GM04503 (cell line): ENCODE measurements at regions not wholly inside any gene's neighbourhood (a gene's known extent, or its start where the extent isn't known, plus 50 kb on each side); places are given as distances from the start of the nearest gene placed in this dataset.

Experiments used
- DNase-seq: peaks from one replicate; pipeline ENCODE4 v3.0.0-alpha.2; 2012; ENCODE audit warnings: low read depth

GRCh38 chr2:7934476-7934875 is 747.4 kb upstream of the ID2 start:
- no peak for DNase-seq

DNA sequence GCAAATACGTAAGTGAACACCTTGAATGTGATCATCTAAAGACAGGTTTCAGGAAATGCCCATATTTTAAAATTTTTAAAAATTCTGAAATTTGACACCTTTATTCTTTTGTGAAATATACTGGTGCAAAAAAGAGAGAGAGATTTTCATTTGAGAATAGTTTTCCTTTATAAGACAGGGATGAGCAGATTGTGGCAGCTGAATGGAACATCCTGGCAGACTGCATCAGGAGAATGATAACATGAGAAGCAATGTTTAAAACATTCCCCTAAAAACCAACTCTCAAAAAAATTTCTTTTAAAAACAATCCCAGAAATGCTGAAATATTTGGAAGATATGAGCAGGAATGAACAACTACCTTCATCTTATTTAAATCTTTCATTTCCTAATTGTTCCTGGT is 744.8 kb upstream of the ID2 start:
- no peak for DNase-seq

GRCh38 chr2:7940723-7941122 is 741.1 kb upstream of the ID2 start:
- DNase-seq, result no peak

- DNase-seq, result no peak
Observed at GRCh38 chr2:7943446-7943845, 738.4 kb upstream of the ID2 start.

- no peak for DNase-seq
Observed at GRCh38 chr2:7945026-7945425, 736.8 kb upstream of the ID2 start.

- DNase-seq, result no peak
Observed at GRCh38 chr2:7950035-7950612, 731.7 kb upstream of the ID2 start.

DNA sequence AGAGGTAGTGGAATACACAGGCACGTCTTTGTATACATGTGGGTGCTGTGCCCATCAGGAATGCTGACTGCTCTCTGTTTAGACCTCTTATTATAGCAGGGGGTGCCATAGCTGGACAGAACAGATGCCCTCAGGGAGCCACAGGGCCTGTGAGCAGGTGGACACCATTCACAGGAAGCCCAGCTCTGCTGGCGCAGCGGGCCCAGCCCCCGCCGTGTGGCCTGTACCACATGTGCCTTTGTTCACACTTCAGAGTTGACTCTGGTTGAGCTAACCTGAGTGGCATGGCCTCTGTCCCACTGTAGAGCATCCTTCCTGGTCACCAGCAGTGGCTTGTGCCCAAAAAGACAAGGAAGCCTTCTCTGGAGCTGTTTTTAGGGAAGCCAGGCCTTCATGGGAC is 730.9 kb upstream of the ID2 start:
- DNase-seq, result no peak

DNA sequence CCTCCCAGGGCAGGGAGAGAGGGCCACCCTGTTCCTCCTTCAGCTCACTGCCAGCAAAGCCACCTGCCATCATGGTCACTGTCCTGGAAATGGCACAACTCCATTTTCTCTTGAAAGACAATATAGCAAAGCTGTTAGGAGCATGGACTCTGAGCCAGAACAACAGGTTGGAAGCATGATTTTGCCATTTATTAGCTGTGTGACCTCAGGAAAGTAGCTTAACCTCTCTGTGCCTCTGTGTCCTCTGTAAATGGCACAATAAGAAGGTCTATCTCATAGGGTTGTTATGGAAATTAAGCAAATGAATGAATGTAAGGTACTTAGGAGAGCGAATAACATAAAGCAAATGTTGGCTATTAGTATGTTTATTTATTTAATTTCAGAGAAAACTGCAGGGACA is 730.4 kb upstream of the ID2 start:
- no peak for DNase-seq

- DNase-seq, result no peak
Observed at GRCh38 chr2:7952046-7952745, 729.7 kb upstream of the ID2 start.

- DNase-seq, result no peak
Observed at GRCh38 chr2:7953195-7953594, 728.7 kb upstream of the ID2 start.

- DNase-seq, result no peak
Observed at GRCh38 chr2:7954234-7954633, 727.6 kb upstream of the ID2 start.

- DNase-seq, result no peak
Observed at GRCh38 chr2:7956126-7956689, 725.6 kb upstream of the ID2 start.

DNA sequence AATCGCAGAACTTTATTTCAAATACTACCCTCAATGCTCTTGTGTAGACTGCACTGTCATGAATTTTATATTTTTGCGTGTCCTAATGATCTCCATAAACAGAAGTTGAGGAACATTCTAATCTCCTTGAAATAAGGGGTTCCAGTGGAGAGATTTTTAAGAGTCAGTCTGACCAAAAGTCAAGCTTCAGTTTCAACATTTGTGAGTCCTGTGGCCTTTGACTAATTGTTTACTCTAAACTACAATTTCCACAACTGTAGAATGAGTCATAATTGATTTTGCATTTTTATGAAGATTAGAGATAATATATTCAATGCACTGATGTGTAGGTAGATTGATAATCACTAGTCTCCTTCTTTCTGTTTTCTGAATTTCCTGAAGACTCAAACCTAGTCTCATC is 720.3 kb upstream of the ID2 start:
- DNase-seq, result no peak

- no peak for DNase-seq
Observed at GRCh38 chr2:7962161-7962560, 719.7 kb upstream of the ID2 start.

GRCh38 chr2:7963787-7964186 is 718.1 kb upstream of the ID2 start:
- DNase-seq, result no peak

GRCh38 chr2:7966032-7966431 is 715.8 kb upstream of the ID2 start:
- DNase-seq, result no peak

GRCh38 chr2:7967707-7968405 is 714.0 kb upstream of the ID2 start:
- no peak for DNase-seq

GRCh38 chr2:7969756-7970515 is 711.9 kb upstream of the ID2 start:
- DNase-seq, result no peak

GRCh38 chr2:7971248-7971647 is 710.6 kb upstream of the ID2 start:
- DNase-seq, result no peak

- DNase-seq, result no peak
Observed at GRCh38 chr2:7971841-7972240, 710.0 kb upstream of the ID2 start.

DNA sequence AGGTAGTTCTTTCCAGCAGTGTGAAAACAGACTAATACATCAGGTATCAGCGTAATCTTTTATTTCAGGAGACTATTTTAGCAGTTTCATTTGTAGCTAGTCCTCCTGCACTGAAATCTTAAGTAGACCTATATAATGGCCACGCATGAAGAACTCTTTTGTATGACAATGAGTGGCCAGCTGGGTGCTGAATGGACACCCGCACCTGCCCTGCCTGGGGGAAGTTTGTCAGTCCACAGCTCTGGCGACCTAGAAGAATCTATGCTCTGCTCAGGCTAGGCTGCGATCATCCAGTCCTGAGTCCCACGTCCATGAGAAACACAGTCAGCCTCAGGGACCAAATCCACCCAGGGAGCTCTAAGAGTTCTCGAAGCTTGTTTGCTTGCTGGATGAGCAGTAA is 709.2 kb upstream of the ID2 start:
- DNase-seq, result no peak

- no peak for DNase-seq
Observed at GRCh38 chr2:7973801-7974480, 707.9 kb upstream of the ID2 start.
